ENCODE measurements at regions not wholly inside any gene's neighbourhood (a gene's known extent, or its start where the extent isn't known, plus 50 kb on each side); places are given as distances from the start of the nearest gene placed in this dataset.

DNA sequence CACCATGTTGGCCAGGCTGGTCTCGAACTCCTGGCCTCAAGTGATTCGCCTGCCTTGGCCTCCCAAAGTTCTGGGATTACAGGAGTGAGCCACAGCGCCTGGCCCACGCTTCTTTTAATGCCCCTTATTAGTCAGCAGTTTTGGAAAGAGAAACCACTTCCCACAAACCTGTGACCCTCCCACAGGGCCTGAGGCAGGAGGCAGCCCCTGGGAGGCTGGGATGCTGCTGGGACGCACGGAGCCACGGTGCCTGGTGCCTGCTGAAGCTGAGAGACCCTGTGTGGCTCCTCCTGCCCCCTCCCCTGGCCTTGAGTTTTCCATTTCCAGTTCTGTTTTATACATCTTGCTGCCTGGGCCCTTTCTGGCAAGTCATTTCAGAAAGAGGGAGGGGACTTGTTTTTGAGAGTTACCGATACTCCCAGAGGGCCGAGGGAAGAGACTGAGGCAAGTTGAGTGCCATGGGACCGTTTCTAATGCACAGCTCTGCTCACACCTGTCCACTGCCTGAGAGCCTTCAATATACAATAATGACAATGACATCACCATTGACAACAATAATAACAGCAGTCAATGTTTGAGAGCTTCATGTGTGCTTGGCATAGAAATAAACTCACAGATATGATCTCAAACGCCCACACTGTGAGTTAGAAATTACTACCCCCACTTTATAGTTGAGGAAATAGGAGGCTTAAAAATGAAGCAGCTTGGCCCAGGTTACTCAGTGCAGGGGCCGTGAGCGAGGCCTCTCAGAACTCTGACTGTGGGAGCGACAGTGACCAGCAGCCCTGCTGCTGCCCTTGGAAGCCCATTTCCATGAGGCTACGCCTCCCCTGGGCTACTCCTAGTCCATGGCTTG is 78.1 kb upstream of the YWHAQ start:
- Histone ChIP-seq H3K9me3 (ENCODE audit: control insufficient read depth in 2 of 2, low read length in 2 of 2) (no peaks in the 10 kb centered on the region), H3K9ac (ENCODE audit: low read length in 2 of 2) (no peak overlapping the region), H3K4me3 (ENCODE audit: low read length in 2 of 2) (no peak overlapping the region), H3K4me1 (ENCODE audit: control insufficient read depth, insufficient read depth, low read length) (no peaks in the 10 kb centered on the region), H3K27ac (ENCODE audit: low read length) (no peak overlapping the region), H3K36me3 (ENCODE audit: control insufficient read depth in 2 of 2, insufficient read depth in 2 of 2, low read length in 2 of 2) (no peaks in the 10 kb centered on the region), H3K27me3 (ENCODE audit: control insufficient read depth in 1 of 2, insufficient read depth in 2 of 2, low read length in 2 of 2) (no peaks in the 10 kb centered on the region)

DNA sequence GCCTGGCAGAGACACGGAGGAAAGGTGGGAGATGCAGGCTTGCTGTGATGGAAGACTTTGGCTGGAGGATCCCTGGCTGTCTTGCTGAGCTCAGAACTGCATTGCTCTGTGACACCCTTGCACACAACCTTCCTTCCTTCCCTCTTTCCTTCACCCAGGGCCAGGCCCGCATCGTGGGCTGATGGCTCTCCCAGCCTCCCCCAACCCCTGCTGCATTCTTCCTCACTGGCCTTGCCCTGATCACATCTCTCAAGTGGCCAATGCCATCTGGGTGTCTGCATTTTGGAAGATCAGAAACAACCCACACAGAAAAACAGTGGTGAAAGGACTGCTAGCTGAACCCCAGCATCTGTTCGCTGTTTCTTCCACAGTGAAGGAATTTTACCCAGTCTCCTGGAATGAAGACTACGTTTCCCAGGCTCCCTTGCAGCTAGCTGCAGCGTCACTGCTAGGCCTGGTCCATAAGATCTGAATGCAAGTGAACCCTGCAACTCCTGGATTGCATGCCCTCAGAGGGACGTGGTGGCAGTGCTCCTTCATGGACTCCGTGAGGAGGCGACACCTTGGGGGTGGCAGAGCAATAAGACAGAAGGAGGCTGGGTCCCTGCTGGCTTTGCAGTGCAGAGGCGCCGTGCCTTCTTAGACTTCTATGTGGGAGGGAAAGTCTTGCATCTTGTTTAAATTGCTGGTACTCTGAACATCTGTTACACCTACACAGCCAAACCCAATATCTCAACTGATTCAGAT is 78.9 kb upstream of the YWHAQ start:
- no peaks in the 10 kb centered on the region for H3K9me3 ChIP-seq (ENCODE audit: control insufficient read depth in 2 of 2, low read length in 2 of 2)
- no peak overlapping the region for H3K27ac ChIP-seq (ENCODE audit: low read length)
- H3K36me3 ChIP-seq (ENCODE audit: control insufficient read depth in 2 of 2, insufficient read depth in 2 of 2, low read length in 2 of 2) = no peaks in the 10 kb centered on the region
- no peak overlapping the region for H3K4me3 ChIP-seq (ENCODE audit: low read length in 2 of 2)
- H3K4me1 ChIP-seq (ENCODE audit: control insufficient read depth, insufficient read depth, low read length) = no peaks in the 10 kb centered on the region
- no peak overlapping the region for H3K9ac ChIP-seq (ENCODE audit: low read length in 2 of 2)
- H3K27me3 ChIP-seq (ENCODE audit: control insufficient read depth in 1 of 2, insufficient read depth in 2 of 2, low read length in 2 of 2) = no peaks in the 10 kb centered on the region

DNA sequence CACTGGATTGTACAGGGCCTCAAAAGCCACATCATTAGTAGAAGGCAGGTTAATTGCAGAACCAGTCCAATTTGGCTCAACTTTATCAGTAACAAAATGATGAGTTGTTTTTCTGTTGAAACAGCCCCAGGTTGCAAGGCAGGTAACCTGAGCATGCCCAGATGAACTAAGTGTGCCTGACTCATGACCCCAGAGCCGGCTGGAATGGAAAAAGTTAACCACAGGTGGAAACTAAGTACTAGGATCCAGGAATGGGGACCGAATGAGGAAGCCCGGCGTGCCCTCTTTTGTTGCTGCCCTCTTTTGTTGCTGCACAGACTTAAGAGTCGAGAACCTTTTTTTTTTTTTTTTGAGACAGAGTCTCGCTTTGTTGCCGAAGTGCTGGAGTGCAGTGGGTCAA is 79.5 kb upstream of the YWHAQ start:
- Histone ChIP-seq H3K4me1 (ENCODE audit: control insufficient read depth, insufficient read depth, low read length) (no peaks in the 10 kb centered on the region), H3K9me3 (ENCODE audit: control insufficient read depth in 2 of 2, low read length in 2 of 2) (no peaks in the 10 kb centered on the region), H3K9ac (ENCODE audit: low read length in 2 of 2) (no peak overlapping the region), H3K27ac (ENCODE audit: low read length) (no peak overlapping the region), H3K4me3 (ENCODE audit: low read length in 2 of 2) (no peak overlapping the region), H3K27me3 (ENCODE audit: control insufficient read depth in 1 of 2, insufficient read depth in 2 of 2, low read length in 2 of 2) (no peaks in the 10 kb centered on the region), H3K36me3 (ENCODE audit: control insufficient read depth in 2 of 2, insufficient read depth in 2 of 2, low read length in 2 of 2) (no peaks in the 10 kb centered on the region)

DNA sequence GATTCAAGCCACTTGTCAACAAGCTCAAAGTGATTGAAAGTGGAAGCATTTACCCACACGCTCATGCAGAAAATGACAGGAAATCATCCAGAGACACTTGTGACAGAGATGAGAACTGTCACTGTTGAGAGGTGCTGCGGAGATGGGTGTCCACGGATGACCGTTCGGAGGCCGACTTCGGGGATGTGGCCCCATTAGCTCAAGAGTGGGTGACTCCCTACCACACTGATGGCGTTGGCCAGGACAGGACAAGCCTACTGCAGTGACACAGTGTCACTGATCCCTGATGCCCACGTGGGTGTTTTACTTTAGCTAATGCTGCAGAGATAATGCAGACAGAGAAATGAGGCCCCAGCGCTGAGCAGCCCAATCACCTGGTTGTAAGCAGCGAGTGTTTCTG is 81.5 kb upstream of the YWHAQ start:
- H3K4me1 ChIP-seq (ENCODE audit: control insufficient read depth, insufficient read depth, low read length) = no peaks in the 10 kb centered on the region

DNA sequence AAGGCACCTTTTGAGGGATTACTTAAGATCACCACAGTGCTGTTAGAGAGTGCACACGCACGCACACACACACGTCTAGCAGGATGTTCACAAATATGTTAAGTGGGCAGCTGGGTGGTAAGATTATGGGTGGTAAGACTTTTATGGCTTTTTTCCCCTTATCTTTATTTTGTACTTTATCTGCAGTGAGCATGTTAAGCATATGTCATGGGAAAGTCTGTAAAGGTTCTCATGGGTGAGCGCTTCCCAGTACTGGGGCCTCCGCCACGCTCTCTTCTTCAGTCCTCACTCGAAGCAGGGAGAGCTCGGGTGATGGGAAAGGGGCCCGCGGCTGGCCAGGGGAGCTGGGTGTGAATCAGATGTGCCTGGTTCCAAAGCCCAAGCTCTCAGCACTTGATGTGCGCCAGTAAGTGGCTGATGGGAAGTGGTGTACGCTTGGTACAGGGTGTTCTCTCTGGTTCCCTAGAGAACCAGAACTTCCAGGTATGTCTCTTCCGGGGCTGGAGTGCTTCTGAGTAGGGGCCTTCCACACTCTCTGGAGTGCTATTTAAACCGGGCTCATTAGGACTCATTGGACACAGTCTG is 83.9 kb upstream of the YWHAQ start:
- Histone ChIP-seq H3K9ac (ENCODE audit: low read length in 2 of 2) (no peak overlapping the region), H3K4me1 (ENCODE audit: control insufficient read depth, insufficient read depth, low read length) (no peaks in the 10 kb centered on the region), H3K27ac (ENCODE audit: low read length) (no peak overlapping the region), H3K36me3 (ENCODE audit: control insufficient read depth in 2 of 2, insufficient read depth in 2 of 2, low read length in 2 of 2) (no peaks in the 10 kb centered on the region), H3K4me3 (ENCODE audit: low read length in 2 of 2) (no peak overlapping the region), H3K9me3 (ENCODE audit: control insufficient read depth in 2 of 2, low read length in 2 of 2) (no peaks in the 10 kb centered on the region), H3K27me3 (ENCODE audit: control insufficient read depth in 1 of 2, insufficient read depth in 2 of 2, low read length in 2 of 2) (no peaks in the 10 kb centered on the region)

More for the DNA sequence above, 81.5 kb upstream of the YWHAQ start:
- Histone ChIP-seq H3K27me3 (ENCODE audit: control insufficient read depth in 1 of 2, insufficient read depth in 2 of 2, low read length in 2 of 2) (no peaks in the 10 kb centered on the region), H3K36me3 (ENCODE audit: control insufficient read depth in 2 of 2, insufficient read depth in 2 of 2, low read length in 2 of 2) (no peaks in the 10 kb centered on the region), H3K9me3 (ENCODE audit: control insufficient read depth in 2 of 2, low read length in 2 of 2) (no peaks in the 10 kb centered on the region), H3K9ac (ENCODE audit: low read length in 2 of 2) (no peak overlapping the region), H3K27ac (ENCODE audit: low read length) (no peak overlapping the region), H3K4me3 (ENCODE audit: low read length in 2 of 2) (no peak overlapping the region)

DNA sequence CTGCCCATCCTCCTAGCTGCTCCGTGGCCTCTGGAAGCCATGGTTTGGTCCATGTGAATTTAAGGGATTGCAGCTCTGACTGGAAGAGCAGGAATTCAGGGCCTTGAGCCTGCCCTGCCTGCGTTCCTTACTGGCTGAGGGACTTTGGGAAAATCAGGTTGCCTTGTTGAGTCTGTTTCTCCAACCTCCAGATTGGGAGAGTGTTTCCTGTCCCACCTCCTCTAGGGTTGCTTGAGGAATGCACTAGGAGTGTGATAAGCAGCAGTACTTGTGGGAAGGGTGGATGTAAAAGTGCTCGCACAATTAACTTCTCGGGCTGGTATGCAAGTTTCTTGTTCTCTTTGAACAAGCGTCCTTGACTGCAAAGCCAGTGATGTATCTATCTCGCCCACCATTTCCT is 84.4 kb upstream of the YWHAQ start:
- Histone ChIP-seq H3K4me3 (ENCODE audit: low read length in 2 of 2) (no peak overlapping the region), H3K36me3 (ENCODE audit: control insufficient read depth in 2 of 2, insufficient read depth in 2 of 2, low read length in 2 of 2) (no peaks in the 10 kb centered on the region), H3K9me3 (ENCODE audit: control insufficient read depth in 2 of 2, low read length in 2 of 2) (no peaks in the 10 kb centered on the region), H3K27me3 (ENCODE audit: control insufficient read depth in 1 of 2, insufficient read depth in 2 of 2, low read length in 2 of 2) (no peaks in the 10 kb centered on the region), H3K4me1 (ENCODE audit: control insufficient read depth, insufficient read depth, low read length) (no peaks in the 10 kb centered on the region), H3K27ac (ENCODE audit: low read length) (no peak overlapping the region), H3K9ac (ENCODE audit: low read length in 2 of 2) (no peak overlapping the region)

DNA sequence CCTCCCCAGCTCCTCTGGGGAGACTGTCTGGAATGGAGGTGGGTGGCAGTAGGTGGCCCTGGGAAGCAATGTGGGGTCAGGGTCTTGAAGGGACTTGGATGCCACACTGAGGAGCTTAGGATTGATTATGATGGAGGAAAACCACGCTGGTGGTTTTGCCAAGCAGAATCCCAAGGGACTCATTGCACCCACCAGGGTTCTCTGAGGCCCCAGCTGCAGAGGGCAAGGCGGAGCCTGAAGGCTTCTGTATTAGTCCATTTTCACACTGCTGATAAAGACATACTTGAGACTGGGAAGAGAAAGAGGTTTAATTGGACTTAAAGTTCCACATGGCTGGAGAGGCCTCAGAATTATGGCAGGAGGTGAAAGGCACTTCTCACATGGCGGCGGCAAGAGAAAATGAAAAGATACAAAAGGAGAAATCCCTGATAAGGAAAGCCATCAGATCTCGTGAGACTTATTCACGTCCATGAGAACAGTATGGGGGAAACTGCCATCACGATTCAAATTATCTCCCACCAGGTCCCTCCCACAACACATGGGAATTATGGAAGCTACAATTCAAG is 87.2 kb upstream of the YWHAQ start:
- Histone ChIP-seq H3K4me3 (ENCODE audit: low read length in 2 of 2) (no peak overlapping the region), H3K36me3 (ENCODE audit: control insufficient read depth in 2 of 2, insufficient read depth in 2 of 2, low read length in 2 of 2) (no peaks in the 10 kb centered on the region), H3K27me3 (ENCODE audit: control insufficient read depth in 1 of 2, insufficient read depth in 2 of 2, low read length in 2 of 2) (no peaks in the 10 kb centered on the region), H3K4me1 (ENCODE audit: control insufficient read depth, insufficient read depth, low read length) (no peaks in the 10 kb centered on the region), H3K27ac (ENCODE audit: low read length) (no peak overlapping the region), H3K9me3 (ENCODE audit: control insufficient read depth in 2 of 2, low read length in 2 of 2) (no peaks in the 10 kb centered on the region), H3K9ac (ENCODE audit: low read length in 2 of 2) (no peak overlapping the region)

DNA sequence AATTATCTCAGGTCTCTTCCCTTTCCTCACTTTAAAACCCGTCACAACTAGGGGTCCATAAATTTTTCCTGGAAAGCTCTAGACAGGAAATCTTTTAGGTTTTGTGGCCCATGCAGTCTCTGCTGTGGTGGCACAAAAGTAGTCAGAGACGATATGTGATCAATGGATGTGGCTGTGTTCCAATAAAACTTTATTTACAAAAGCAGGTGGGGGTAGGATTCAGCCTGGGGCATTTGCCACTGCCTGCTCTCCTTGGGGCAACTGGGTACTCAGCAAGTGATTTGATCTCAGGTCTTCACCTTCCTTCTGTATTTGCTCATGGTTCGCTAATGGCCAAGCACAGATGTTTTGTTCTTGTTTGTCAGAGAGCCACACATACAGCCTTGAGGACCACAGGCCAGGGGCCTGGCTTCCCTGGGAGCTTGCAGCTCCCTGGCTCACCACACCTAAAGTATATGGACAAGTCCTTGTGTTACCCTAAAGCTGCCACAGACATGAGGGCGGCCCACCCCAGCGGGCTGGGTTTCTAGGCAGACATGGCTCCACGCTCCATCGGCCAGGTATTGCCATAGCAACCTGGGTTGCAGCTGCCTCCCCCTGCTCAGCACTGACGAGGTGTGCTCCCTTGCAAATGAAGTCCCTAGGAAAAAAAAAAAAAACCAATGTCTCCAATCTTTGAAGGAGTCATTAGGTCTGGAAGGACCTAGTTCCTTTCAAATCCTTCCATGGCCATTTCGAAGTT is 89.7 kb upstream of the YWHAQ start:
- H3K27me3 ChIP-seq (ENCODE audit: control insufficient read depth in 1 of 2, insufficient read depth in 2 of 2, low read length in 2 of 2) = no peaks in the 10 kb centered on the region
- no peak overlapping the region for H3K9ac ChIP-seq (ENCODE audit: low read length in 2 of 2)
- no peak overlapping the region for H3K27ac ChIP-seq (ENCODE audit: low read length)
- no peaks in the 10 kb centered on the region for H3K9me3 ChIP-seq (ENCODE audit: control insufficient read depth in 2 of 2, low read length in 2 of 2)
- H3K4me1 ChIP-seq (ENCODE audit: control insufficient read depth, insufficient read depth, low read length) = no peaks in the 10 kb centered on the region
- no peaks in the 10 kb centered on the region for H3K36me3 ChIP-seq (ENCODE audit: control insufficient read depth in 2 of 2, insufficient read depth in 2 of 2, low read length in 2 of 2)
- no peak overlapping the region for H3K4me3 ChIP-seq (ENCODE audit: low read length in 2 of 2)

DNA sequence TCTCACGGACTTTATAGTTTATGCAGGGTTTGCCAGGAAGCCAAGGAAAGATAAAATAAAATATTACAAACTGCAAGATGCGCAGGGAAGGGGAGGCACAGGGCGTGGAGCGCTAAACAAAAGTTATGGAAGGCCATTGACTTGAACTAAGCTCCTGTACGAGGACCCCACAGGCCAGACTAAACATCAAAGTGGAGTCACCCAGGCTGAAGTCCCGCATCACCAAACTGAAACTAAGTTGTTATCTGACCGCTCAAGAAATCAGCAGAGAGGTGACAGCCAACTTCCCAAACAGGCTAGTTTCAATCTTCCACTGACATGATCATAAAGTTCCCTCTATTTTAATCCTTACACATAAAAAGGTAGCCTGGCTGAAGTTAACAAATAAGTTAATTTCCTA is 90.5 kb upstream of the YWHAQ start:
- no peaks in the 10 kb centered on the region for H3K27me3 ChIP-seq (ENCODE audit: control insufficient read depth in 1 of 2, insufficient read depth in 2 of 2, low read length in 2 of 2)
- H3K9me3 ChIP-seq (ENCODE audit: control insufficient read depth in 2 of 2, low read length in 2 of 2) = no peaks in the 10 kb centered on the region
- H3K4me3 ChIP-seq (ENCODE audit: low read length in 2 of 2) = no peak overlapping the region
- no peak overlapping the region for H3K27ac ChIP-seq (ENCODE audit: low read length)
- no peaks in the 10 kb centered on the region for H3K36me3 ChIP-seq (ENCODE audit: control insufficient read depth in 2 of 2, insufficient read depth in 2 of 2, low read length in 2 of 2)
- H3K9ac ChIP-seq (ENCODE audit: low read length in 2 of 2) = no peak overlapping the region
- no peaks in the 10 kb centered on the region for H3K4me1 ChIP-seq (ENCODE audit: control insufficient read depth, insufficient read depth, low read length)

DNA sequence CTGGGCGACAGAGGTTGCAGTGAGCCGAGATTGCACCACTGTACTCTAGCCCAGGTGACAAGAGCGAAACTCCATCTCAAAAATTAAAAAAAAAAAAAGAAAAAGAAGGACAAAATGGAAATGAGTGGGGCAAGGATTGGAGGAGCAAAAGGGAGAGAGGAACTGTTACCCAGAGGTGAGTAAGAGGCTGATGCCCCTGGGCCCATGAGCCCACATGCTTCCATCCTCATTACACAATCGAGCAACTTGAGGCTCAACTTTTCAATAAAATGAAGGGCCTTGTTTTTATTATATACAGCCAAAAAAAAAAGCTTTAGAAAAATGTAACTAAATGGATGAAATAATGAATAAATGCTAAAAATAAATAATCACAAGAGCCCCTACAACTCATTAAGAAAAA is 91.7 kb upstream of the YWHAQ start:
- Histone ChIP-seq H3K9ac (ENCODE audit: low read length in 2 of 2) (no peak overlapping the region), H3K27me3 (ENCODE audit: control insufficient read depth in 1 of 2, insufficient read depth in 2 of 2, low read length in 2 of 2) (no peaks in the 10 kb centered on the region), H3K9me3 (ENCODE audit: control insufficient read depth in 2 of 2, low read length in 2 of 2) (no peaks in the 10 kb centered on the region), H3K36me3 (ENCODE audit: control insufficient read depth in 2 of 2, insufficient read depth in 2 of 2, low read length in 2 of 2) (no peaks in the 10 kb centered on the region), H3K4me3 (ENCODE audit: low read length in 2 of 2) (no peak overlapping the region), H3K4me1 (ENCODE audit: control insufficient read depth, insufficient read depth, low read length) (no peaks in the 10 kb centered on the region), H3K27ac (ENCODE audit: low read length) (no peak overlapping the region)
